ENCODE measurements at regions not wholly inside any gene's neighbourhood (a gene's known extent, or its start where the extent isn't known, plus 50 kb on each side); places are given as distances from the start of the nearest gene placed in this dataset.
"Not testable (repeated sequence)": the region's sequence is repeated elsewhere in the genome, so short reads cannot be mapped to it uniquely, and the experiment has no call there.

GRCh38 chr9:42370172-42370571 is 186.7 kb downstream of the SPATA31A6 start:
- not testable (repeated sequence) for DNase-seq (ENCODE audit: low read depth in 2 of 3, low spot score in 1 of 3)

DNA sequence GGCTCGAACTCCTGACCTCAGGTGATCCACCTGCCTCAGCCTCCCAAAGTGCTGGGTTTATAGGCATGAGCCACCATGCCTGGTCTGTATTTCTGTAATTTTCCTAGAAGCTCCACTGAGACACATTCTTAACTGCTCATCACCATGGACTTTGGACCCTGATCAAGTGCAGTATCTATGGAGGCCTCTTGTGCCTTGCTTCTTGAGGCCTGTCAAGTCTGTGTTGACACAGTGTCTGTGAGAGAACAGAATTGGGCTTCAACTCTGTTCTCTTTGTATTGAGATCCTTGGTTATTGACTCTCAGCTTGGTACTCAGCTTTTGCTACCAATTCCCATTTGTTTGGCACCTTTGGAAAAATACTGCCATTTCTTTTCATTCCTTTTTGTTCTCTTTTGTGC is 188.0 kb downstream of the SPATA31A6 start:
- not testable (repeated sequence) for DNase-seq (ENCODE audit: low read depth in 2 of 3, low spot score in 1 of 3)

DNA sequence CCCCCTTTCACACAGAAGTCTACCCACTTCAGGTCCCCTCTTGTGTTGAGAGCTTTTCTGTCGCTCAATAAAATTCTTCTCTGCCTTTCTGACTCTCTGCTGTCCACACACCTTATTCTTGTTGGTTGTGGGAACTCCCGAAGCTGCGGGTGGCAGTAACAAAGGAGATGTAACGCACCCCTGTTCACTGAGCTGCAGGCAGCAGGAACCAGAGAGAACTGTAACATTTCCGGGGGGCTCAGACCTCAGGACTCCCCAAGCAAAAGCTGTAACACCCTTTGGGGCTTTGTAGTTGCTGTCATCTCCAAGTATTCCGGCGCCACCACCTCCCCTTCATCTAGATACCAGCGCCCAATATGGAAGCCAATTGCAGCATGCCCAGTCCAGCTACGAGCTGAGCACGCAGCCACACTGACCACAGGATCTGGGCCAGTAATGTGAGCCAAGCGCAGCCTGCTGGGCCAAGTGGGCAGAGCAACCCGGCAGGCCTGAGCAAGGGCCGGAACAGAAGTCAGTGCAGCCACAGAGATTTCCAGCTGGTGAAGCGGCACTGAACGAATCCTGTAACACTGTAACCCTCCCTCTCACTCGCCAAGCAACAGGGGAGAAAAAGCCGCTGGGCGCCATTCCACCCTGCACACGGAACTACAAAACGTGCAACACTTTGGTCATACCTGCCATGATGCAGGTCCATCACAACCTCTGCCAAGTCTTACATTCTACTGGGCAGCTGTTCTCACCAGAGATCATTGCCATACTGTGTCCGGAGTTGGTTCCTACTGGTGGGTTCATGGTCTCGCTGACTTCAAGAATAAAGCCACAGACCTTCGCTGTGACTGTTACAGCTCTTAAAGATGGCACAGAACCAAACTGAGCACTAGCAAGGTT is 194.3 kb downstream of the SPATA31A6 start:
- DNase-seq (ENCODE audit: low read depth in 2 of 3, low spot score in 1 of 3), result not testable (repeated sequence)

GRCh38 chr9:42378418-42378815 is 195.0 kb downstream of the SPATA31A6 start:
- DNase-seq (ENCODE audit: low read depth in 2 of 3, low spot score in 1 of 3), result no peak

DNA sequence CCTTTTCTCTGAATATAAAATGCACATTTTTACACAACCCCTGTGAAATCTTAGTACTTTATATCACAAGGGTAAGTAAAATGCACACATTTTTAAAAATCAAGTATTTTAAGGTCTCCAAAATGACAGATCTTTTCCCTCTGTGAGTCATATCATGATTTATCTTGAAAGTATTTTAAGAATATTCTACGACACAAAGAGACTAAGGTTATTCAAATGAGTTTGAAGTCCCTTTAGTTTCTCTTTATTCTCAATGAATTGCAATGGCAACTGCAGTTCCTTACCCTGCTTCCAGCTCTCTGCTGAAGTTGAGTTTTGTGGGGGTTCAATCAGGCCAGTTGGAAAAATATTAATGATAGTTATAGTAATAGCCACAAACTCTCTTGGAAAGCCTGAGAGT is 196.1 kb downstream of the SPATA31A6 start:
- not testable (repeated sequence) for DNase-seq (ENCODE audit: low read depth in 2 of 3, low spot score in 1 of 3)

GRCh38 chr9:42384585-42384984 is 201.1 kb downstream of the SPATA31A6 start:
- not testable (repeated sequence) for DNase-seq (ENCODE audit: low read depth in 2 of 3, low spot score in 1 of 3)

DNA sequence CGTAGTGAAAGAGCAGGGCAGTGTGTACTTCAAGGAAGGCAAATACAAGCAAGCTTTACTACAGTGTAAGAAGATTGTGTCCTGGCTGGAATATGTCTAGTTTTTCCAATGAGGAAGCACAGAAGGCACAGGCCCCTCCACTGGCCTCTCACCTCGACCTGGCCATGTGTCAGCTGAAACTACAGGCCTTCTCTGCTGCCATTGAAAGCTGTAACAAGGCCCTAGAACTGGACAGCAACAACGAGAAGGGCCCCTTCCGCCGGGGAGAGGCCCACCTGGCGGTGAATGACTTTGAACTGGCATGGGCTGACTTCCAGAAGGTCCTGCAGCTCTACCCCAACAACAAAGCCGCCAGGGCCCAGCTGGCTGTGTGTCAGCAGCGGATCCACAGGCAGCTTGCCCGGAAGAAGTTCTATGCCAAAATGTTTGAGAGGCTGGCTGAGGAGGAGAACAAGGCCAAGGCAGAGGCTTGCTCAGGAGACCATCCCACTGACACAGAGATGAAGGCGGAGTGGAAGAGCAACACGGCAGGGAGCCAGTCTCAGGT is 202.2 kb downstream of the SPATA31A6 start:
- not testable (repeated sequence) for DNase-seq (ENCODE audit: low read depth in 2 of 3, low spot score in 1 of 3)

DNA sequence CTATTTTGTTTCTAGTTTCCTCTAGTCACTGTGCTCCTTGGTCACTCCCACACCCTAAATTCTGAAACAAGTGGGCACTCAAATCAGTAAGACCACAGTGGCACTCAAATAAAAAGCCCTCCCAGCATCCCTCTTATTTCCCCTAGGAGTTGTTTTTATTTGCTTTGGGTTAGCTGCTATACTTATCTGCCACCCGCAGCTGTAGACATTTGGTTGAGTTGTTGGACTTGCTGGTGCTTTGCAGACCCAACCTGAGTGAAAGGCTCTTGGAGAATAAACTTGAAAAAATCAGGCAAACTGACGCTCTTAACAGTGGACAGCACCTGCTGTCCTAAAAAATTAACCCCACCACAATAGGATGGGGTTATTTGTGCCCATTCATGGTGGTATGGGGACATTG is 203.0 kb downstream of the SPATA31A6 start:
- DNase-seq (ENCODE audit: low read depth in 2 of 3, low spot score in 1 of 3), result no peak

DNA sequence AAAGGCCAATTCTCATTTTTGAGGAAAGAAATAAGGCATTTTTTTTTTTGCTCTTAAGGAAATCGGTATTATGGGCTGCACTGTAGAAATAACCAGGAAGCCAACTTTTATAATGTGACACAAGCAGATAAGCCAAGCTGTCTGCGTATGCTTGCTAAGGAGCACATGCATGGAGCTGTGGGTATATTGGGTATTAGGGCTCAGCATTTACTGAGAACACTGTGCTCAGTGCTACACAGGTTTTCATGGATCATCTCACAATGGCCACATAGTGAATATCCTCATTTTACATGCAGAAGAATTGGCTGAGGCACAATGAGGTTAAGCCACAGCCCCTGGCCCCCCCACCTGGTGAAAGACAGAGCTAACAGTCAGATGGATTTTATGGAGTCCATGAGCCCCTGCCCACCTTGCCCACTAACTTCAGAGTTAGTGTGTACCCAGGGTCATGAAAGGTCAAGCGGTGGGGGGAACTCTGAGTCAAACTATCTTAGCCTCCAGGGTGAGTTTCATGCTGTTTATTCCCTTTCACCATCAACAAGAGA is 204.8 kb downstream of the SPATA31A6 start:
- DNase-seq (ENCODE audit: low read depth in 2 of 3, low spot score in 1 of 3), result no peak

DNA sequence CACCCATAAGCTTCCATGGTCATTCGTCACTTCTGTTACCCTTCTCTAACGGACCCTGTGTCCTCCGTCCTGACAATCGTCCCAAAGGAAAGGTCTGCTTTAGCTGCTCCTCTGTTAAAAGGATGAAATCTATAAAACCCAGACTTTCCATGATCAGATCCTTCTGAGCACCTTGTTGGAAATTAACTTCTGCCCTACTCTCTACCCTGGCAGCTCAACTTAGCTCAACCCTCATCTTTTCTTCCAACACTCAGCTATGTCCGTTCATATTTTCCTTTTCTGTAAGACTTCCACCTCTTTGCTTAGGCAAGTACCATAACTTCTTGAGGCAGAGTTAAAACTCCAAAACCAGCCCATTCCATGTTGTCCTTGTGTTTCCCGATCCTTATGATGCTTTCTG is 205.4 kb downstream of the SPATA31A6 start:
- no peak for DNase-seq (ENCODE audit: low read depth in 2 of 3, low spot score in 1 of 3)

DNA sequence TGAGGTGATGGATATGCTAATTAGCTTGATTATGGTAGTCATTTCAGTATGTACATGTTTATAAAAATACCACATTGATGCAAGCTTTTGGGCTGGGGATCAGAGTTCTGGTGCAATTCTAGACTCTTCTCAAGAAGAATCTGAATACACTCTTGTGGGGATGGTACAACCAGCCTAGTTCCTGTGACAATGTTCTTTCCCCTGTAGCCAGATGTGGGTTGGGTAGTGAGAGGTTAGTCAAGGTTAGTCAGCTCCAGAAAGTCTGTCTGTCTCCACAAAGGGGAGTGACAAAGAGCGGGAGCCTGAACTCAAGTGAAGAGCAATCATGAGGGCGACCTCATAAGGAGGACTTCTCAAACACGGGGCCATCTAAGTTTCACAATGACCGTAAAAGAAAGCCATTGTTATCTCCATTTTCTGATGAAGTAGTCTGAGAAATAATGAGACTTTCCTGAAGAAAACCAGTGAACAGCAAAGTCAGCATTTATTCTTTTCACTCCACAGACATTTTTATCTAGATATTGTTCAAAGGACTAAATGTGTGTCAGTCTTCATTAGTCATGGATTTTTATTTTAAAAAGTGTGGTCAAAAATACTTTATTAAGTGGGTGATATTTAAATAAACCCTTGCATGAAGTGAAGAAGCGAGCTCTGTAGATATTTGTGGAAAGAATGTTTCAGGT is 209.5 kb downstream of the SPATA31A6 start:
- DNase-seq (ENCODE audit: low read depth in 2 of 3, low spot score in 1 of 3), result not testable (repeated sequence)

GRCh38 chr9:42396318-42396717 is 212.9 kb downstream of the SPATA31A6 start:
- no peak for DNase-seq (ENCODE audit: low read depth in 2 of 3, low spot score in 1 of 3)

- DNase-seq (ENCODE audit: low read depth in 2 of 3, low spot score in 1 of 3), result not testable (repeated sequence)
Observed at GRCh38 chr9:42397336-42397735, 213.9 kb downstream of the SPATA31A6 start.

GRCh38 chr9:42402919-42403318 is 219.5 kb downstream of the SPATA31A6 start:
- not testable (repeated sequence) for DNase-seq (ENCODE audit: low read depth in 2 of 3, low spot score in 1 of 3)

GRCh38 chr9:42409581-42409980 is 226.1 kb downstream of the SPATA31A6 start:
- not testable (repeated sequence) for DNase-seq (ENCODE audit: low read depth in 2 of 3, low spot score in 1 of 3)

DNA sequence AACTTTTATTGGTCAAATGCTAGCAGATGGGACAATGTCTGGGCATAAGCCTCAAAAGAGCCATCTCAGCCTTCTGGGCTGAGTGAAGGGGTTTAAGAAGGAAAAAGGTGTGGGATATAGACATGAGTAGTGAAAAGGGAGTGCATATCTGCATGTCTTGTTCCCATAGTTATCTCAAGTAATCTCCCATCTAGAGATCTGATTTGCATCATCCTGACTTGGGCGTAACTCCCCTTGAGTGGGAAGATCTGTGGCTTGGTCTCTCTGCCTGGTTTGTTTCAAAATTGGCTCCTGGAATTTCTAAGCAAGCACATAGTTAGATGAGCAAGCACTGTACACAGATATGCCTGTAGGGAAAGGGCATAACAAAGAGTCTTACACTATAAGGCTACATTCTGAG is 228.9 kb downstream of the SPATA31A6 start:
- not testable (repeated sequence) for DNase-seq (ENCODE audit: low read depth in 2 of 3, low spot score in 1 of 3)

DNA sequence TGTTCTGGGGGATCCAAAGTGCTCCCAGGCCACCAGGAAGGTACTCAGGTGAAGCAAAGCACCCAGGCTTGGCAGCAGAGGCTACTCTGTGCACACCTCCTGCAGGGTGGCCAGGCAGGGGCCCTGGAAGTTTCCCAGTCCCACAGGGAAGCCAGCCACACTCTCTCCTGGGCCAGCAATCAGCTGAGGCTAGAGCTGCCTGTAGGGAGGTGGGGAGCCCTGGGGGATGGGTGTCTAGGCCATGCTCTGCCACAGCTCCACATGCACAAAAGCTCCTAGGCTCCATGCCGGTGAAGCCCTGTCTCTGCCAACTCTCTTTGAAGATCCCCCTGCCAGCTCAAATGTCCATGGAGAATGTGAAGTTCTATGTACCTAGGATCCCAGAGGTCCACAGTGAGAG is 231.4 kb downstream of the SPATA31A6 start:
- not testable (repeated sequence) for DNase-seq (ENCODE audit: low read depth in 2 of 3, low spot score in 1 of 3)

- not testable (repeated sequence) for DNase-seq (ENCODE audit: low read depth in 2 of 3, low spot score in 1 of 3)
Observed at GRCh38 chr9:42419652-42420051, 236.2 kb downstream of the SPATA31A6 start.

- not testable (repeated sequence) for DNase-seq (ENCODE audit: low read depth in 2 of 3, low spot score in 1 of 3)
Observed at GRCh38 chr9:42420324-42420723, 236.9 kb downstream of the SPATA31A6 start.

DNA sequence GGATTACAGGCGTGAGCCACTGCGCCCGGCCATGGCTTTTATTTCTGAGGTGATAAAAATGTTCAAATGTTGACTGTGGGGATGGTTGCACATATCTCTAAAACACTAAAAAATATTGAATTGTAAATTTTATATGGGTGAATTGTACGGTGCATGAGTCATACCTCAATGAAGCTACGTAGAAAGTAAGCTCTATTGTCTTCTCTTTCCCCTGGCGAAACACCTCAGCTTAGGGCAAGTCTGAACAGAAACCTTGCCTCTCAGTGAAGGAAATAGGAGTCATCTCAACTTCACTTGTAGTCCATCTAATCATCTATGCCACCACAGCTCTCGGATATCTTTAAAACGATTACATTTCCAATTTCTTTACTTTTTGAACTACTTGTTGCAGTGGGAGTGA is 238.2 kb downstream of the SPATA31A6 start:
- not testable (repeated sequence) for DNase-seq (ENCODE audit: low read depth in 2 of 3, low spot score in 1 of 3)

All from stimulated activated CD4-positive, alpha-beta T cell treated with anti-CD3 and anti-CD28 coated beads, Interleukin-12 subunit alpha, Interleukin-12 subunit beta, amount 100 ng/mL, for 48 hours (primary cell).